Spinal cord (tissue), 9 donors: ENCODE measurements at regions not wholly inside any gene's neighbourhood (a gene's known extent, or its start where the extent isn't known, plus 50 kb on each side); places are given as distances from the start of the nearest gene placed in this dataset.
"Not testable (repeated sequence)": the region's sequence is repeated elsewhere in the genome, so short reads cannot be mapped to it uniquely, and the experiment has no call there.

Source experiments
- DNase-seq, 6 donors: peaks; one replicate each; pipeline versions ENCODE4 v3.0.0 to v3.0.0-alpha.2; 2013 to 2015; ENCODE audit warnings: low spot score in 6 of 6, low read depth in 4 of 6
- H3K27ac ChIP-seq: one replicate; pipeline ENCODE4 v1.5.1; 2013; ENCODE audit warnings: low read depth, low read length, control low read depth
- H3K27me3 ChIP-seq: one replicate; pipeline ENCODE4 v1.6.1; 2013; ENCODE audit warnings: low read length; ENCODE audit not compliant: control insufficient read depth, insufficient read depth
- H3K36me3 ChIP-seq: one replicate; pipeline ENCODE4 v1.6.1; 2013; ENCODE audit warnings: low read length; ENCODE audit not compliant: control insufficient read depth, insufficient read depth
- H3K4me1 ChIP-seq: one replicate; pipeline ENCODE4 v1.6.1; 2013; ENCODE audit warnings: low read length; ENCODE audit not compliant: control insufficient read depth, insufficient read depth
- H3K4me3 ChIP-seq: one replicate; pipeline ENCODE4 v1.5.1; 2013; ENCODE audit warnings: low read depth, low read length, control low read depth
- H3K9me3 ChIP-seq: one replicate; pipeline ENCODE4 v1.6.1; 2013; ENCODE audit warnings: low read length; ENCODE audit not compliant: control insufficient read depth, insufficient read depth
- WGBS: methylation state at CpG from one replicate; pipeline ENCODE4 v1.1.5; 2013; ENCODE audit warnings: missing lambda C conversion rate; ENCODE audit not compliant: insufficient coverage; 5-methylcytosine and 5-hydroxymethylcytosine counted together
- donor health status: healthy.

- H3K9me3 ChIP-seq, result peaks cover 9% of the 10 kb centered on the region
- no peak for DNase-seq
- H3K27ac ChIP-seq, result no peak overlapping the region
- no peaks in the 10 kb centered on the region for H3K36me3 ChIP-seq
- H3K4me1 ChIP-seq, result no peaks in the 10 kb centered on the region
- H3K4me3 ChIP-seq, result no peak overlapping the region
- H3K27me3 ChIP-seq, result no peaks in the 10 kb centered on the region
- WGBS, result no CpG with 5 or more reads among the region's 1 CpG
These were observed 165.9 kb upstream of the ARHGAP5 start for GRCh38 chr14:31911160-31911559.

GRCh38 chr14:31913370-31913769 lies 163.7 kb upstream of the ARHGAP5 start:
- no peak overlapping the region for H3K27ac ChIP-seq
- H3K27me3 ChIP-seq, result no peaks in the 10 kb centered on the region
- no peak overlapping the region for H3K4me3 ChIP-seq
- WGBS, result 96% methylated on average over 4 of the region's 4 CpGs
- DNase-seq, result no peak
- no peaks in the 10 kb centered on the region for H3K4me1 ChIP-seq
- H3K36me3 ChIP-seq, result no peaks in the 10 kb centered on the region
- peaks cover 9% of the 10 kb centered on the region for H3K9me3 ChIP-seq

- not testable (repeated sequence) for H3K27ac ChIP-seq, H3K27me3 ChIP-seq
- no CpG with 5 or more reads among the region's 7 CpGs for WGBS
These were observed 158.8 kb upstream of the ARHGAP5 start for GRCh38 chr14:31918289-31918688.

GRCh38 chr14:31920001-31920400 lies 157.1 kb upstream of the ARHGAP5 start:
- WGBS, result 20% methylated on average over 1 of the region's 1 CpG
- no peaks in the 10 kb centered on the region for H3K36me3 ChIP-seq
- DNase-seq, result peak in 1 of 6 donors; percentile 69
- H3K27ac ChIP-seq, result peak overlapping the region; percentile 15
- peaks cover 2% of the 10 kb centered on the region for H3K9me3 ChIP-seq
- no peaks in the 10 kb centered on the region for H3K4me1 ChIP-seq
- no peak overlapping the region for H3K4me3 ChIP-seq
- H3K27me3 ChIP-seq, result no peaks in the 10 kb centered on the region

More at GRCh38 chr14:31918289-31918688, 158.8 kb upstream of the ARHGAP5 start:
- not testable (repeated sequence) for H3K4me3 ChIP-seq, H3K4me1 ChIP-seq, H3K36me3 ChIP-seq, DNase-seq, H3K9me3 ChIP-seq

- no peak overlapping the region for H3K4me3 ChIP-seq
- no peaks in the 10 kb centered on the region for H3K4me1 ChIP-seq
- no peak overlapping the region for H3K27ac ChIP-seq
- H3K36me3 ChIP-seq, result no peaks in the 10 kb centered on the region
- peaks cover 2% of the 10 kb centered on the region for H3K9me3 ChIP-seq
- H3K27me3 ChIP-seq, result no peaks in the 10 kb centered on the region
- peak in 2 of 6 donors; percentile 25 to 40 for DNase-seq
- WGBS, result 100% methylated on average over 4 of the region's 5 CpGs
These were observed 156.0 kb upstream of the ARHGAP5 start for GRCh38 chr14:31920989-31921650.

GRCh38 chr14:31921721-31922120 lies 155.4 kb upstream of the ARHGAP5 start:
- no peaks in the 10 kb centered on the region for H3K4me1 ChIP-seq
- H3K4me3 ChIP-seq, result no peak overlapping the region
- no peaks in the 10 kb centered on the region for H3K27me3 ChIP-seq
- no peak for DNase-seq
- no peak overlapping the region for H3K27ac ChIP-seq
- H3K9me3 ChIP-seq, result peaks cover 2% of the 10 kb centered on the region
- H3K36me3 ChIP-seq, result no peaks in the 10 kb centered on the region
- WGBS, result 57% methylated on average over 3 of the region's 5 CpGs

GRCh38 chr14:31926123-31926522 lies 151.0 kb upstream of the ARHGAP5 start:
- no CpG with 5 or more reads among the region's 1 CpG for WGBS
- H3K27me3 ChIP-seq, result no peaks in the 10 kb centered on the region
- H3K36me3 ChIP-seq, result no peaks in the 10 kb centered on the region
- peak in 1 of 6 donors; percentile 51 for DNase-seq
- H3K4me3 ChIP-seq, result no peak overlapping the region
- peaks cover 7% of the 10 kb centered on the region for H3K4me1 ChIP-seq
- no peak overlapping the region for H3K27ac ChIP-seq
- no peaks in the 10 kb centered on the region for H3K9me3 ChIP-seq

- WGBS, result no CpG with 5 or more reads among the region's 6 CpGs
- H3K27ac ChIP-seq, result peak overlapping the region; percentile 68
- H3K4me1 ChIP-seq, result peaks cover 7% of the 10 kb centered on the region
- H3K36me3 ChIP-seq, result no peaks in the 10 kb centered on the region
- H3K27me3 ChIP-seq, result no peaks in the 10 kb centered on the region
- DNase-seq, result no peak
- H3K4me3 ChIP-seq, result no peak overlapping the region
- no peaks in the 10 kb centered on the region for H3K9me3 ChIP-seq
These were observed 150.3 kb upstream of the ARHGAP5 start for GRCh38 chr14:31926652-31927347.

- no peaks in the 10 kb centered on the region for H3K27me3 ChIP-seq
- H3K36me3 ChIP-seq, result no peaks in the 10 kb centered on the region
- 51% methylated on average over 5 of the region's 6 CpGs for WGBS
- peaks cover 7% of the 10 kb centered on the region for H3K4me1 ChIP-seq
- no peaks in the 10 kb centered on the region for H3K9me3 ChIP-seq
- peak overlapping the region; percentile 68 for H3K27ac ChIP-seq
- H3K4me3 ChIP-seq, result no peak overlapping the region
- peak in 2 of 6 donors; percentile 47 to 65 for DNase-seq
These were observed 149.7 kb upstream of the ARHGAP5 start for GRCh38 chr14:31927348-31927832.

GRCh38 chr14:31930070-31930469 lies 147.0 kb upstream of the ARHGAP5 start:
- no peak for DNase-seq
- Histone ChIP-seq H3K27me3 (no peaks in the 10 kb centered on the region), H3K36me3 (no peaks in the 10 kb centered on the region), H3K27ac (no peak overlapping the region), H3K4me1 (peaks cover 7% of the 10 kb centered on the region), H3K4me3 (no peak overlapping the region), H3K9me3 (no peaks in the 10 kb centered on the region)
- 67% methylated on average over 1 of the region's 1 CpG for WGBS
